Loucy (cell line): ENCODE measurements at regions not wholly inside any gene's neighbourhood (a gene's known extent, or its start where the extent isn't known, plus 50 kb on each side); places are given as distances from the start of the nearest gene placed in this dataset.

Experiments
- H2AFZ ChIP-seq: fragments of 200-600 bp; sonication (generic); 2 replicates; pipeline ENCODE4 v1.6.0; 2016; ENCODE audit warnings: antibody characterized with exemption, mild to moderate bottlenecking, low read length, moderate library complexity
- H3F3A ChIP-seq: fragments of 200-600 bp; 2 replicates; pipeline ENCODE4 v1.6.0; 2016; ENCODE audit warnings: antibody characterized with exemption, low read depth, mild to moderate bottlenecking
- H3K27me3 ChIP-seq: fragments of 200-600 bp; sonication (generic); 2 replicates; pipeline ENCODE4 v1.6.1; 2014; ENCODE audit warnings: low read length, mild to moderate bottlenecking; ENCODE audit not compliant: insufficient read depth, poor library complexity, severe bottlenecking
- H3K36me3 ChIP-seq: fragments of 200-600 bp; sonication (generic); 2 replicates; pipeline ENCODE4 v1.6.1; 2016; ENCODE audit warnings: low read length; ENCODE audit not compliant: insufficient read depth
- H3K4me1 ChIP-seq: fragments of 200-600 bp; sonication (generic); 2 replicates; pipeline ENCODE4 v1.5.1; 2014; ENCODE audit warnings: low read length, mild to moderate bottlenecking; ENCODE audit not compliant: insufficient read depth, poor library complexity, severe bottlenecking
- H3K4me2 ChIP-seq: fragments of 200-600 bp; sonication (generic); 2 replicates; pipeline ENCODE4 v1.6.0; 2014; ENCODE audit warnings: antibody characterized with exemption, low read length, low read depth, mild to moderate bottlenecking; ENCODE audit not compliant: poor library complexity, severe bottlenecking
- H3K4me3 ChIP-seq: fragments of 200-600 bp; sonication (generic); 2 replicates; pipeline ENCODE4 v1.5.1; 2014; ENCODE audit warnings: low read length, mild to moderate bottlenecking, mixed read lengths; ENCODE audit not compliant: poor library complexity, severe bottlenecking
- H3K79me2 ChIP-seq: fragments of 200-600 bp; sonication (generic); 2 replicates; pipeline ENCODE4 v1.6.1; 2014; ENCODE audit warnings: low read length; ENCODE audit not compliant: insufficient read depth
- H3K9ac ChIP-seq: fragments of 200-600 bp; sonication (generic); 2 replicates; pipeline ENCODE4 v1.6.0; 2014; ENCODE audit warnings: mild to moderate bottlenecking, low read depth, low read length, moderate library complexity; ENCODE audit not compliant: poor library complexity, severe bottlenecking
- H3K9me2 ChIP-seq: fragments of 200-600 bp; sonication (generic); replicated peaks from 2 replicates; pipeline ENCODE4 v1.6.1; 2016; ENCODE audit warnings: low read depth, low read length, mixed read lengths
- H3K9me3 ChIP-seq: fragments of 200-600 bp; sonication (generic); 2 replicates; pipeline ENCODE4 v1.6.1; 2014; ENCODE audit warnings: mild to moderate bottlenecking, antibody characterized with exemption, low read length, low read depth; ENCODE audit not compliant: insufficient read depth
- H4K20me1 ChIP-seq: fragments of 200-600 bp; sonication (generic); 2 replicates; pipeline ENCODE4 v1.6.0; 2014; ENCODE audit warnings: antibody characterized with exemption, low read length, mild to moderate bottlenecking; ENCODE audit not compliant: insufficient read depth, poor library complexity, severe bottlenecking
- CTCF ChIP-seq: fragments of 200-600 bp; sonication (generic); conservative IDR thresholded peaks from 2 replicates; pipeline ENCODE4 v1.5.1; 2014; ENCODE audit warnings: mild to moderate bottlenecking, antibody characterized with exemption, low read length
- EZH2phosphoT487 ChIP-seq: fragments of 200-600 bp; IDR thresholded peaks from 2 replicates; pipeline ENCODE4 v1.6.1; 2018; ENCODE audit warnings: antibody characterized with exemption, mild to moderate bottlenecking, moderate library complexity, borderline replicate concordance

GRCh38 chr1:37135032-37135431, 100.7 kb upstream of the GRIK3 start:
- H3K4me1 ChIP-seq: no peaks in the 10 kb centered on the region
- no peak overlapping the region for H3K4me3 ChIP-seq
- H3K4me2 ChIP-seq: no peak overlapping the region
- no peaks in the 10 kb centered on the region for H3K79me2 ChIP-seq
- H2AFZ ChIP-seq: no peak overlapping the region
- no peaks in the 10 kb centered on the region for H3K27me3 ChIP-seq
- H3K36me3 ChIP-seq: no peaks in the 10 kb centered on the region
- H4K20me1 ChIP-seq: no peaks in the 10 kb centered on the region
- H3K9ac ChIP-seq: no peak overlapping the region
- H3K9me3 ChIP-seq: no peaks in the 10 kb centered on the region; the same call in 1 of the 2 replicates
- H3K9me2 ChIP-seq: no peaks in the 10 kb centered on the region
- TF ChIP-seq CTCF (no peak), EZH2phosphoT487 (no peak)
- H3F3A ChIP-seq: no peaks in the 10 kb centered on the region

GRCh38 chr1:37137014-37137413, 102.7 kb upstream of the GRIK3 start:
- H3K79me2 ChIP-seq: no peaks in the 10 kb centered on the region
- no peaks in the 10 kb centered on the region for H3K9me2 ChIP-seq
- no peaks in the 10 kb centered on the region for H3K4me1 ChIP-seq
- no peak for TF ChIP-seq CTCF
- TF ChIP-seq EZH2phosphoT487: no peak
- no peak overlapping the region for H3K4me3 ChIP-seq
- no peak overlapping the region for H2AFZ ChIP-seq
- no peaks in the 10 kb centered on the region for H4K20me1 ChIP-seq
- no peaks in the 10 kb centered on the region for H3K27me3 ChIP-seq
- H3K9ac ChIP-seq: no peak overlapping the region
- no peak overlapping the region for H3K4me2 ChIP-seq
- H3K36me3 ChIP-seq: no peaks in the 10 kb centered on the region
- H3K9me3 ChIP-seq: no peaks in the 10 kb centered on the region; the same call in 1 of the 2 replicates
- H3F3A ChIP-seq: no peaks in the 10 kb centered on the region

GRCh38 chr1:37137601-37138000, 103.3 kb upstream of the GRIK3 start:
- Histone ChIP-seq H3K27me3 (no peaks in the 10 kb centered on the region), H3K4me1 (no peaks in the 10 kb centered on the region), H2AFZ (no peak overlapping the region), H3K36me3 (no peaks in the 10 kb centered on the region), H3K79me2 (no peaks in the 10 kb centered on the region), H3K4me2 (no peak overlapping the region), H3K9me2 (no peaks in the 10 kb centered on the region), H3K9me3 (no peaks in the 10 kb centered on the region; the same call in 1 of the 2 replicates), H3K4me3 (no peak overlapping the region), H3F3A (no peaks in the 10 kb centered on the region), H3K9ac (no peak overlapping the region), H4K20me1 (no peaks in the 10 kb centered on the region)
- TF ChIP-seq EZH2phosphoT487 (no peak), CTCF (no peak)
